HCT116 (cell line): ENCODE measurements at regions not wholly inside any gene's neighbourhood (a gene's known extent, or its start where the extent isn't known, plus 50 kb on each side); places are given as distances from the start of the nearest gene placed in this dataset.

ENCODE experiments used
- CTCF ChIP-seq, 3 experiments: fragments of 200-600 bp in 1 of 3; sonication (generic) in 1 of 3; IDR thresholded peaks in 2 of 3; conservative IDR thresholded peaks in 1 of 3; 2 replicates each; pipeline ENCODE4 v1.5.1; 2012 to 2017; ENCODE audit warnings: low read depth in 2 of 3, low read length in 2 of 3, antibody characterized with exemption in 1 of 3, borderline replicate concordance in 1 of 3, control low read depth in 1 of 3, mild to moderate bottlenecking in 1 of 3, mixed read lengths in 1 of 3, mixed run types in 1 of 3, moderate library complexity in 1 of 3; ENCODE audit not compliant: insufficient read depth in 1 of 3
- JUND ChIP-seq: IDR thresholded peaks from 2 replicates; pipeline ENCODE4 v1.6.1; 2012
- POLR2A ChIP-seq: IDR thresholded peaks from 2 replicates; pipeline ENCODE4 v1.7.0; 2011; ENCODE audit warnings: borderline replicate concordance; ENCODE audit not compliant: insufficient read depth, insufficient read length; ENCODE audit errors: extremely low read depth
- POLR2AphosphoS5 ChIP-seq: IDR thresholded peaks from 2 replicates; pipeline ENCODE4 v1.6.1; 2011; ENCODE audit warnings: mild to moderate bottlenecking, low read depth, low read length, moderate library complexity
- TF ChIP-seq, protein P1 (sequence below): IDR thresholded peaks from 2 replicates; pipeline ENCODE4 v1.6.1; 2012; ENCODE audit warnings: low read depth

GRCh38 chr4:187865914-187866313 lies 129.7 kb upstream of the ZFP42 start:
- TF ChIP-seq POLR2A (no peak), JUND (no peak), CTCF (IDR thresholded peaks at IDR 0.05 in 2 of 3, conservative IDR thresholded peaks at IDR 0.05 in 1 of 3; ENCODE audit: borderline replicate concordance in 1 of 3, insufficient read depth in 1 of 3, low read depth in 2 of 3, low read length in 2 of 3) (0 out of 6 replicates have a peak, but pooled peaks of 2 of the 3 experiments have one; percentile 6 to 13), POLR2AphosphoS5 (no peak)
- TF ChIP-seq, protein P1, sequence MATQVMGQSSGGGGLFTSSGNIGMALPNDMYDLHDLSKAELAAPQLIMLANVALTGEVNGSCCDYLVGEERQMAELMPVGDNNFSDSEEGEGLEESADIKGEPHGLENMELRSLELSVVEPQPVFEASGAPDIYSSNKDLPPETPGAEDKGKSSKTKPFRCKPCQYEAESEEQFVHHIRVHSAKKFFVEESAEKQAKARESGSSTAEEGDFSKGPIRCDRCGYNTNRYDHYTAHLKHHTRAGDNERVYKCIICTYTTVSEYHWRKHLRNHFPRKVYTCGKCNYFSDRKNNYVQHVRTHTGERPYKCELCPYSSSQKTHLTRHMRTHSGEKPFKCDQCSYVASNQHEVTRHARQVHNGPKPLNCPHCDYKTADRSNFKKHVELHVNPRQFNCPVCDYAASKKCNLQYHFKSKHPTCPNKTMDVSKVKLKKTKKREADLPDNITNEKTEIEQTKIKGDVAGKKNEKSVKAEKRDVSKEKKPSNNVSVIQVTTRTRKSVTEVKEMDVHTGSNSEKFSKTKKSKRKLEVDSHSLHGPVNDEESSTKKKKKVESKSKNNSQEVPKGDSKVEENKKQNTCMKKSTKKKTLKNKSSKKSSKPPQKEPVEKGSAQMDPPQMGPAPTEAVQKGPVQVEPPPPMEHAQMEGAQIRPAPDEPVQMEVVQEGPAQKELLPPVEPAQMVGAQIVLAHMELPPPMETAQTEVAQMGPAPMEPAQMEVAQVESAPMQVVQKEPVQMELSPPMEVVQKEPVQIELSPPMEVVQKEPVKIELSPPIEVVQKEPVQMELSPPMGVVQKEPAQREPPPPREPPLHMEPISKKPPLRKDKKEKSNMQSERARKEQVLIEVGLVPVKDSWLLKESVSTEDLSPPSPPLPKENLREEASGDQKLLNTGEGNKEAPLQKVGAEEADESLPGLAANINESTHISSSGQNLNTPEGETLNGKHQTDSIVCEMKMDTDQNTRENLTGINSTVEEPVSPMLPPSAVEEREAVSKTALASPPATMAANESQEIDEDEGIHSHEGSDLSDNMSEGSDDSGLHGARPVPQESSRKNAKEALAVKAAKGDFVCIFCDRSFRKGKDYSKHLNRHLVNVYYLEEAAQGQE: no peak
